ENCODE measurements at regions not wholly inside any gene's neighbourhood (a gene's known extent, or its start where the extent isn't known, plus 50 kb on each side); places are given as distances from the start of the nearest gene placed in this dataset.
"Not testable (repeated sequence)": the region's sequence is repeated elsewhere in the genome, so short reads cannot be mapped to it uniquely, and the experiment has no call there.

DNA sequence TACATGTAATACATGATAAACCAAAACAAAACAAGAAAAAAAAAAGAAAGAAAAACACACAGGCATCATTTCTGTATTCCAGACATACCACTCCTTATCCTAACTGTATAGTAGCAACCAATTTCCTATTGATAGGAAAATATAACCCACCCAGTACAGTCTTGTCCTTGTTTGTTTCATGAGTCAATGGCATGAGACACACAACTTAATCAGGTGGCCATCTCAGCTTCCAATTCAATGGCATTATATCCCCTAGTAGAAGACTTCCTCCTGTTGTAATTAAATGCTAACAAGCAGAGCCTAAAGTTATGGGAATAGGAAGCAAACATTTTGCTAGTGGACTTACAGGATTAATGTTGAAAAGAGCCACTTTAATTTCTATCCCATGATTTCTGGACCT, 121.0 kb upstream of the NOL4 start:
- intact Hi-C loops (cut with DNase I): no loop called here
- DNase-seq (ENCODE audit: low spot score): no peak

- intact Hi-C loops (cut with DNase I): loop anchor here (5.0 kb wide), 1 partner anchor 357 kb away; no protein-coding TSS in a partner anchor
- DNase-seq (ENCODE audit: low spot score): no peak
These were observed 126.1 kb upstream of the NOL4 start for GRCh38 chr18:34350778-34351177.

GRCh38 chr18:34352385-34353163, 127.9 kb upstream of the NOL4 start:
- no peak for DNase-seq (ENCODE audit: low spot score)
- intact Hi-C loops (cut with DNase I): loop anchor here (5.0 kb wide), 1 partner anchor 355 kb away; no protein-coding TSS in a partner anchor

DNA sequence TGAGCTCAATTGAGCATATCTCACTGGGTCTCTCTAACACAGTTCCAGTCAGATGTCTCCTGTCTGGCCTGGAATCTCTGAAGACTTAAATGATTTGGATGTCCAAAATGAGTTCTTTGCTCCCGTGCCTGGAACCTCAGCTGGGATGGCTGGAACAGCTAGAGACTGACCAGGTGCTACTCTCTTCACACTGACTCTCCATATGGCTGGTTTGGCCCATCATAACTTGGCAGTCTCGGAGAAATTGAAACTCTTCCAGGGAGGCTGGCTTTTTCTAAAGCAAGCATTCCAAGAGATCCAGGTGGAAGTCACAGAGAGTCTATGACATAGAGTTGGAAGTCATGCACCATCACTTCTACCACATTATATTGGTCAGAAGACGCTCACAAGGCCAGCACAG, 129.6 kb upstream of the NOL4 start:
- intact Hi-C loops (cut with DNase I): loop anchor here (5.0 kb wide), 1 partner anchor 353 kb away; no protein-coding TSS in a partner anchor
- no peak for DNase-seq (ENCODE audit: low spot score)

- no peak for DNase-seq (ENCODE audit: low spot score)
- intact Hi-C loops (cut with DNase I): loop anchor here (5.0 kb wide), 1 partner anchor 424 kb away; no protein-coding TSS in a partner anchor
These were observed 133.3 kb upstream of the NOL4 start for GRCh38 chr18:34357944-34358580.

- intact Hi-C loops (cut with DNase I): loop anchor here (5.0 kb wide), 1 partner anchor 423 kb away; no protein-coding TSS in a partner anchor
- no peak for DNase-seq (ENCODE audit: low spot score)
These were observed 134.2 kb upstream of the NOL4 start for GRCh38 chr18:34358923-34359322.

GRCh38 chr18:34364699-34365098, 140.0 kb upstream of the NOL4 start:
- DNase-seq (ENCODE audit: low spot score): no peak
- intact Hi-C loops (cut with DNase I): no loop called here

DNA sequence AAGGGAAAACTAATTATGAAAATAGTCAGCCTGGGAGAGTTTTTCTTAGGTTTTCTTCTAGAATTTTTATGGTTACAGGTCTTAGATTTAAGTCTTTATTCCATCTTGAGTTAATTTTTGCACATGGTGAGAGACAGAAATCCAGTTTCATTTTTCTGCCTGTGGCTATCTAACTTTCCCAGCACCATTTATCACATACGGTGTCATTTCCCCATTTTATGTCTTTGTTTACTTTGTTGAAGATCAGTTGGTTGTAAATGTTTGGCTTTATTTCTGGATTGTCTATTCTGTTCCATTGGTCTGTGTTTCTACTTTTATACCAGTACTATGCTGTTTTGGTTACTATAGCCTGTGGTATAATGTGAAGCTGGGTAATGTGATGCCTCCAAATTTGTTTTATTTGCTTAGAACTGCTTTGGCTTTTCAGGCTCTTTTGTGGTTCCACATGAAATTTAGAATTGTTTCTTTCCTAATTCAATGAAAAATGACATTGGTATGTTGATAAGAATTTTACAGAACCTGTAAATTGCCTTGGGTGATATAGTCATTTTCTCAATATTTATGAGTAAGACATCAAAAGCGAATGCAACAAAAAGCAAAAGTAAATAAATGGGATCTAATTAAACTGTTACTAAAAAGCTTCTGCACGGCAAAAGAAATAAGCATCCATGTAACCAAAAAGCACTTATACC, 146.1 kb upstream of the NOL4 start:
- intact Hi-C loops (cut with DNase I): no loop called here
- no peak for DNase-seq (ENCODE audit: low spot score)

- intact Hi-C loops (cut with DNase I): no loop called here
- no peak for DNase-seq (ENCODE audit: low spot score)
These were observed 155.6 kb upstream of the NOL4 start for GRCh38 chr18:34380326-34380725.

DNA sequence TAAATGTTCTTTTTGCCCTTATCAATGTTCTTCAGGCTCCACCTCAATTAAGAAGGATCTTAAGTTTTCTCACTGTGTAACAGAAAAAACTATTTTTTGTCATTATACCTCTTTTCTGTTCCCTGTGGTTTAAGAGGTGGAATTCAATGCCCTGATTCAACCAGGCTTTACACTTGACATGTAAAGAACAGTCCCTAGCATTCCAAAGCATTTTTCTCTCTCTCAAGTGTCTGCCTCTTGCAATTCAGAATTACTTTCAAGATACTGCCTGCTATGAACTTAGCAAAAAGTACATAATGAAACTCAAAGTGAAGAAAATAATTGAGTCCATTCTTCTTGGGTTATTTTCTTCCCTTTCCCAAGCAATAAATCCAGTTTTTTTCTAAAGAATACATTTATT, 160.6 kb upstream of the NOL4 start:
- intact Hi-C loops (cut with DNase I): no loop called here
- no peak for DNase-seq (ENCODE audit: low spot score)

DNA sequence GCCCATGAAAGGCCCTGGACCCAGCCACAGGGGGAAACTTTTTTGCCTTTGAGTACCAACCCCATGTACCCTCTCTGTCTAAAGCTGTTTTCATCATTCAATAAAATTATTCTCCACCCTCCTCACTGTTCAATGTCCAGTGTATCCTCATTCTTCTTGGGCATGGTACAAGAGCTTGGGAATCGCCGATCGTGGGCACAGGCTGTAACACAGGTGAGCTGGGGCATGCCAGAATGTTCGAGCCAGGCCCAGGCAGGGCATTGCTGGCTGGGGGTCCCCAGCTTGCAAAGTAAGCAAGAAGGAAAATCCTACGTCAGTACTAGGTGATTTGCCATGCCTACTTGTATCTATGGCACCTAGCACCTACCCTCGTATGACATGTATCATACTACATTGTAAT, 162.1 kb upstream of the NOL4 start:
- intact Hi-C loops (cut with DNase I): no loop called here
- no peak for DNase-seq (ENCODE audit: low spot score)

GRCh38 chr18:34397286-34397896, 172.7 kb upstream of the NOL4 start:
- DNase-seq (ENCODE audit: low spot score): no peak
- intact Hi-C loops (cut with DNase I): no loop called here

DNA sequence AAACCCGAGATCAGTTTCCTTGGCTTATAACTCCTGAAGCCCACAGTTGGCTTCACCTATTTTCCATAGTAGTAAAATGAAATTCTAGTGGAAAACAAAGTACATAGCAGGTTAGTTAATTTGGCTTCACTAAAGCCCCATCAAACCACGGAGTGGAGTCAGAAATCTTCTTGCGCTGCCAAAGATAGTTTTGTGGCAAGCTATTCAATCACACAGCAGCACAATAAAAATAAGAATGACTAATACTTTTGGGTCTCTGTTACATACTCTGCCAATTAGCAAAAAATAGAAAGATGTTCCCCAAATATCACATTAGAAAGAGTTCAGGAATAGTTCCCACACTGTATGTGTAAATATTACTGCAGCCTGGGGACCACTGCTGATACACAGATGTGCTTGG, 175.2 kb upstream of the NOL4 start:
- intact Hi-C loops (cut with DNase I): no loop called here
- no peak for DNase-seq (ENCODE audit: low spot score)

- DNase-seq (ENCODE audit: low spot score): no peak
- intact Hi-C loops (cut with DNase I): no loop called here
These were observed 176.1 kb upstream of the NOL4 start for GRCh38 chr18:34400834-34401233.

DNA sequence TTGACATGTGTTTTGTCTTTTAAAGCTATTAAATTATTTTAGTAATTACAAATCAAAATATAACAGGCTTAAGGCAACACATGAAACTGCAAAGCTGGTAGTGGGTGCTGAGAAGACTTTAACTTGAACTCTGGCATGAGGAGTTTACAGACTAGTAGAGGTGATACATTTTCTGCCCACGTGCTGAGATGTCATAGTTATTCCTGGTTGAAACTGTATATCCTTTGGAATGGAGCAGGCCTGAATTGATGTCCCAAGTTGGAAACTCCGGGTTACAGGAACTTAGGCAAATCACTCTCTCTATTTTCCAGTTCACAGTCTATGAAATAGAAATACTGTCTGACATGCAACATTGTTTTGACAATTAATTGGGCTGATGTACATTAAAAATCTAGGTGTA, 177.1 kb upstream of the NOL4 start:
- intact Hi-C loops (cut with DNase I): no loop called here
- no peak for DNase-seq (ENCODE audit: low spot score)

DNA sequence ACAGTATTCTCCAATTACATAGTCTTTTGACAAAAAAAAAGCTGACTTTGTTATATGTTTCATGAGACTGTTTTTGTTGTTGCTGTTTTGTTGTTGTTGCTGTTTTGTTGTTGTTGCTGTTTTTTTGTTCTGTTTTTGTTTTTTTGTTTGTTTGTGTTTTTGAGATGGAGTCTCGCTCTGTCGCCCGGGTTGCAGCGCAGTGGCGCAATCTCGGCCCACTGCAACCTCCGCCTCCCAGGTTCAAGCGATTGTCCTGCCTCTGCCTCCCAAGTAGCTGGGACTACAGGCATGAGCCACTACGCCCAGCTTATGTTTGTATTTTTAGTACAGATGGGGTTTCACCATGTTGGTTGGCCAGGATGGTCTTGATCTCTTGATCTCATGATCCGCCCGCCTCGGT, 182.8 kb upstream of the NOL4 start:
- DNase-seq (ENCODE audit: low spot score); intact Hi-C loops (cut with DNase I): not testable (repeated sequence)

GRCh38 chr18:34411952-34412351, 187.2 kb upstream of the NOL4 start:
- intact Hi-C loops (cut with DNase I): no loop called here
- no peak for DNase-seq (ENCODE audit: low spot score)

DNA sequence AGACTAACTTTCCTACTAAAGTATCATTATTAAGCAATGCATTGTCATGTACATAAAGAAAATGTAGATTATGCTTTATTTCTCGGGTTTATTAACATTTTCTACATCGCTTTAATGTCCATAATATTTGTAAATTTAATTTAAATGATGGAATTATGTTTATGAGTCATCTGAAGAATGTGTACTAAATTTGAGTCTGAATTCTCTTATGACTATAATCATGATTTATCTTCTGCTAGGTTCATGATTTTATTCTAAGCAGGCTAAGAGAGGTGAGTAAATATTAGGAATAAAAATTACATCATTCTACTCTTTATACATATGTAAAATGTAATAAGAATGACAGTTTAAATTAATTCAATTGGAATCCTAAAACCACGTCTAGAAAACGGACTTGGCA, 206.3 kb upstream of the NOL4 start:
- intact Hi-C loops (cut with DNase I): no loop called here

DNA sequence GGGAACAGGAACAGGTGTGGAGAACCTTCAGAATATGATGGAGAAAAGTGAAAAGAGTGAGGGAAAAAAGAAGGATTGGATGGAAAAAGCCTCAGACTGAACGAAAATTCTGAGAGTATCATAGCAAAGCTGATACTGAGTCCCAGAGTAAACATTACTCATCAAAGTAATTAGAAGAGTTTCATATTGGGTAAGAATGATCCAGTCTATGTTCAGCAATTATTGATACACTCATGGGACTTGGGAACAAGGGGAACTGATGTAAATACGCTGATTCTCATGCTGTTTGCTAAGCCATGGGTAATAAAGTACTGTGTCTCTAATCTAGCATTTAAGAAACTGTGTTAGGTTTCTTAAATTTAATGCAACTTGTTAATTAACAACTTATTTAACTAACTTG, 219.9 kb upstream of the NOL4 start:
- intact Hi-C loops (cut with DNase I): no loop called here
- DNase-seq (ENCODE audit: low spot score): no peak

More for the DNA sequence above, 206.3 kb upstream of the NOL4 start:
- DNase-seq (ENCODE audit: low spot score): no peak

- DNase-seq (ENCODE audit: low spot score): no peak
- intact Hi-C loops (cut with DNase I): no loop called here
These were observed 223.9 kb upstream of the NOL4 start for GRCh38 chr18:34448662-34449061.
